GM04504 (cell line): ENCODE measurements at regions not wholly inside any gene's neighbourhood (a gene's known extent, or its start where the extent isn't known, plus 50 kb on each side); places are given as distances from the start of the nearest gene placed in this dataset.
A peak's percentile ranks its signal among the peaks of the same experiment; 100 is the strongest.
"Not testable (repeated sequence)": the region's sequence is repeated elsewhere in the genome, so short reads cannot be mapped to it uniquely, and the experiment has no call there.

Source experiments
- DNase-seq: peaks from one replicate; pipeline ENCODE4 v3.0.0-alpha.2; 2012; ENCODE audit warnings: low read depth

DNA sequence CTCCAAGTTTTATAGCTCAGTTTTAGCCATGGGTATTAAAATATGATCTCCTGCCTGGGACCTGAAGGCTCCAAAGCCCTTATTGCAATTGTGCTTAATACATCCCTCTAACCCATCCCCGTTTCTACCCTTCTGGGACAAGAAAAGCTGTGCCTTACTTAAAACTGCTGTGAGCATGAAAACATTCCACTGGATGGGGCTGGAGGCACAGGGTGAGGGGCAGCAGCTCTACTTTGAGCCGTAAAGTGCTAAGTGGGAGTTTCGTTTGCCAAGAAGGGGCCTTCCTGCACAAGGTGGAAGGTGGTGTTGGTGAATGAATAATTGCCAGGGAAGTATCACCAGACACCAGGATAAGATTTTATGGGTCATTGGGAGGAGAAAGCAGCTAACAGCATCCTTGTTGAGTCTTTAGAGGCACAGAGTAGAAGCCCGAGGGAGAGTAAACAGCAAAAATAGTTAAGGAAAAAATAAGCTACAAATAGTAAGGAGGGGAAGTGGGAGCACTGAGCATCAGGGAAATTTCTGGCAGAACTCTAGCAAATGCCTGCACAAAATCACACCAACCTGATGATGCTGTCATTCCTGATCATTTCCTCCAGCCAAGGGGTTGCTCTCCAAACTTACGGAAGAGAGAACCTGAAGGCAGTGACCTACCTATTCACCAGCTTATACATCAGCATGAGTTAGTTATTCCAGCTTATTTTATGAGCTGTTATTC lies 218.4 kb downstream of the MREG start:
- no peak for DNase-seq

- DNase-seq: peak; percentile 80
These were observed 219.4 kb downstream of the MREG start for GRCh38 chr2:215793747-215794595.

DNA sequence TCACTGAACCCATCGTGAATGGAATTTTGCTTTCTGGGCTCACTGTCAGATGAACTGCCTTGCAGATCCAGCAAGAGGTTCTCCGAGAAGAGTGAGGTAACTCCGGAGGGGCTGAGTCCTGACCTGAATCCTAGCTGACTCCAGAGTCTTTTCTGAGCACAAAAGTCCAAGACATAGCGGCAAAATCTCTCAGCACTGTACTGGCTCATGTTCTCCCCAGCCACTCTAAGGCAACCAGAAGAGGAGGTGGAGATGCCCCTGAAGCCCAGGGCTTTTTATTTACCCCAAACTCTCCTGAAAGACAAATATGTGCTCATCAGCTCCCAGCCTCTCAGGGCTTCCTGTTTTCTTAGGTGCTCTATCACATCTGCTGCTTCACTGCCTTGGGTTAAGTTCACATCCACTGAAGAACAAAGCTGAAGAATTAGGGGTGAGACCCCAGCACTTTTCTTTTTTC lies 221.8 kb downstream of the MREG start:
- no peak for DNase-seq

DNA sequence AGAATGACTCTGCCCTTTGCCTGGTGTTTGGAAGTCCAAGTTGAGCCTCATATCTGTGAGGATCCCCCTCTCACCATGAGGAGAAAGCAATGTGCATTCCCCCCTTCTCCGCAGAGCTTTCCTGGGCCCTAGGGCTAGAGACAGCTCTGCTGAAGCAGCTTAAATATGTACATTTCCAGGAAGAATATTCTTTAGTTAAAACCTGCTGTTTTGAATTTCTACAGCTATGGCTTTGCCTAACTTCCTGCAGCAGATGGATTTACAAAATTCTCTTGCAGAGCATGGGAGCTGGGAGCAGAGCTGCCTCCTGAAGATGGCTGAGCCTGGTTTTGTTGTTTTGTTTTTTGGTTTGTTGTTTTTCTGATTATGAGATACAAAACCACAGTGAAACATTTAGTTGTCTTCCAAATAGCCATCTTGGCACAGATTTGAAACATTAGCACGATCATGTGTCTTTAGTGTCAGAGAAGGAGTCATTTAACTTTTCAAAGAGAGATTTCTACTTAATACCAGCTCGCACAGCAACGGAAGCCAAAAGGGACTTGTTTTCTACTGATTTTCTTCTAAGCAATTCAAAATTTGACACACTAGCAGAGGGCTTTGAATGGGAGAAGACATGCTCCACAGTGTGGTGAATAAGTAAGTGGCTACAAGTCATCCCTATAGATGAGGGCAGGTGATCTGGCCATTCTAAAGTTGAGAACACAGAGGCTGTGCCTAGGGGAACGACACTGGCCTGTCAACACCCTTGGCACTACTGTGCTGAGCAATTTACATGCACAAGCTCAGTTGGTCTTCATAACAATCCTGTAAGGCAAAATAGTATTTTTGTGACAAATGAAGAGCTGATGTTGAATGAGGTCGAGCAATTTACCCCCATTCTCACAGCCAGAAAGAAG lies 222.6 kb downstream of the MREG start:
- no peak for DNase-seq

- DNase-seq: no peak
These were observed 225.7 kb downstream of the MREG start for GRCh38 chr2:215787565-215788178.

- no peak for DNase-seq
These were observed 226.3 kb downstream of the MREG start for GRCh38 chr2:215787025-215787424.

DNA sequence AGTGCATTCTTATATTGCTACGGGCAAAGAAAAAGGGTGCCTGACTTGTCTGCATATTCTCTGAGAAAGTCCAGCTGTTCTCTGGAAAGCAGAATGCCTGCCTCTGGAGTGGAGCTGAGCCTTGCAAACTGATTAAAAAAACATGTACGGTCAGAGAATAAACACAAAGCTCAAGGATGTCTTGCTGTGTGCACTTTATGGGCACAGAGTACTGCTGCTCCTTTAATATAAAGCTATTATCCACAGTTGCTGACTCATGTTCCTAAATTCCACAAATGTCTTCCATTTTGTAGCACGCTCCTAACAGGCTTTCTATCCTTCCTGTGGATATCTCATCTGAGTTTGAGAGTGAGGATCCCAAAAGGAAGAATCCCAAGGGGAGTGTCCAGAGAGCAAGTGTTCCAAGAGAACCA lies 229.0 kb downstream of the MREG start:
- DNase-seq: peak; percentile 76

DNA sequence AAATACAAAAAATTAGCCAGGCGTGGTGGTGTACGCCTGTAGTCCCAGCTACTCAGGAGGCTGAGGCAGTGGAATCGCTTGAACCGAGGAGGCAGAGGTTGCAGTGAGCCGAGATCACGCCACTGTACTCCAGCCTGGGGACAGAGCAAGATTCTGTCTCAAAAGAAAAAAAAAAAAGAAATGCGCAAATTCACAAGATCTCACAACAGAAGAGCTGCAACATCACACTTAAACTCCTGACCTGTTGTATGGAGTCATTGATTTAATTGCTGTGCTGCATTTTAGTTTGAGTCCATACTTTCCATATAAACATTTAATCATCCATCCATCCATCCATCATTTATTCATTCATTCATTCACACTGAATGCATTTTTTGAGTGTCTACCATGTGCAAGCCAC lies 229.7 kb downstream of the MREG start:
- not testable (repeated sequence) for DNase-seq

DNA sequence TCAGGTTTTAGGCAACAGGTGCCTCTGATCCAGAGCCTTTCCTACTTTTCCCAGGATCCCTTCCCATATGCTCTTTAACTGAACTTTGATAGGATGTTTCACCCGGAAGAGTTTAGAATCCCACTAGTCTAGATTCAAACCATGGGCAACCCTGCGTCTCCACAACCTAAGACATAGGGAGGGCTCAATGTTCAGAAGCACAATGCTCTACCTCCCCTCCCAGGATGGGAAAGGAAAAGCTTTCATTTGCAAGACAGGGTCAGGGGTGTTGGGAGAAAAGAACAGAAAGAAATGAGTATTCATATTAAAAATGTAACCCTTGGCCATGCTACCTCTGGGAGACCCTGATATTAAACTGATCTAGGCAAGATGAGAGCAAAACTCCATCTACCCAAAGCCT lies 230.4 kb downstream of the MREG start:
- DNase-seq: no peak

- DNase-seq: no peak
These were observed 231.1 kb downstream of the MREG start for GRCh38 chr2:215782295-215782694.

- no peak for DNase-seq
These were observed 232.3 kb downstream of the MREG start for GRCh38 chr2:215780907-215781685.

- no peak for DNase-seq
These were observed 233.0 kb downstream of the MREG start for GRCh38 chr2:215780313-215780712.

GRCh38 chr2:215779912-215780311 lies 233.4 kb downstream of the MREG start:
- DNase-seq: no peak

- DNase-seq: no peak
These were observed 235.8 kb downstream of the MREG start for GRCh38 chr2:215777465-215778044.

DNA sequence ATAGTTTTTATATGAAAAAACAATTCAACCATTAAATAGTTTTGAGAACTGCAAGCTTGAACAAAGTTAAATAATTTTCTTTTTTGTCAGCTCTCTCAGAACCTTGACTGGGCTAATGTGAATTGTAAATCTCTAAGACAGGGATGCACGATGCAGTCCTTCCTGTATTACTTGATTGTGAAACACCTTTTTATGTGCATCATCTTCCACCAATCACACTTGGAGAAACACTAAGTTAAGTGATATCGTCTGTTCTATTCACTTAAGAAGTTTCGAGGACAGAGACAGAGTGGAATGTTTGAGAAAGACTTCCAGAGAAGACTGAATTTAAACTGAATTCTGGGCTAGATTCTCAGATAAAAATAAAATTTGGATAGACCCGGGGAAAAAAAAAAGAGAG lies 238.2 kb downstream of the MREG start:
- DNase-seq: peak; percentile 68

- DNase-seq: peak; percentile 94
These were observed 239.6 kb downstream of the MREG start for GRCh38 chr2:215773728-215774127.

DNA sequence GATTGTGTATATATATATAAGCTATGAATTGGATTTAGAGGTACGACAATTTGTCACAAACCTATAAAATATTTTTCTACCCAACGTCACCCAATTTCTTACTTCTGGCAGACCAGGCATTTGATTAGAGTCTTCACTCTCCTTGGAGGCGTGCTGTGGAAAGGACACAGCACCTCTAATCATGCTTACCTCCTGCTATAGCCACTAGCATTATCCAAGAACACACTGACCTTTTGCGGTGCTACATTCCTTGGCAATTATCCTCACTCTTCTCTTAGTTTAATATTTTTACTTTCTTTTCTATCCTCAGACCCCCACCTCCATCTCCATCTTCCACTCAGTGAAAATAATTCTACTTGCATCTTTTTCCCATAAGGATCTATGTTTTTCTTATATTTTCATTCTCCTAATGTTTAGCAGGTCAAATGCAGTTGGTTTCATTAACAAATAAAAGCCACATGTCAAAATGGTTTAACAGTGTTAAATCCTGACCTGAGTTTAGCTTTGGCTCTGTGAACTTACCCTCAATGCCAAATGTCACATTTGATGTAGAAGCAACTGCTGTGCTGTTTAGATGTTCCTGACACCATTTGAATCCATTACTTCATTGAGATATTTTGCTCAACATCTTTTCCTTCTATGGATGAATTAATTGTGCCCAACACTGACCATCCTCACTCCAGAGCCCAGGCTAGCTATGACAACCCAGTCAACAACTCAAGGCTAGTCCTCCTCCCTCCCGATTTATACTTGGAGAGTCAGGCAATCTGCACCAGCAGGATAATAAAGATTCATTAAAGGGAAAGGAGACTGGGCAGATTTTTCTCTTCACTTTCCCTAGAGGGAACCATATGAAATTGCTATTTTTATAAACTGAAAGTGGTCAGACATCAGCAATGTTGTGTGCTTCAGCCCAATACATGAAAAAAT lies 240.5 kb downstream of the MREG start:
- no peak for DNase-seq

- no peak for DNase-seq
These were observed 241.3 kb downstream of the MREG start for GRCh38 chr2:215772003-215772402.

DNA sequence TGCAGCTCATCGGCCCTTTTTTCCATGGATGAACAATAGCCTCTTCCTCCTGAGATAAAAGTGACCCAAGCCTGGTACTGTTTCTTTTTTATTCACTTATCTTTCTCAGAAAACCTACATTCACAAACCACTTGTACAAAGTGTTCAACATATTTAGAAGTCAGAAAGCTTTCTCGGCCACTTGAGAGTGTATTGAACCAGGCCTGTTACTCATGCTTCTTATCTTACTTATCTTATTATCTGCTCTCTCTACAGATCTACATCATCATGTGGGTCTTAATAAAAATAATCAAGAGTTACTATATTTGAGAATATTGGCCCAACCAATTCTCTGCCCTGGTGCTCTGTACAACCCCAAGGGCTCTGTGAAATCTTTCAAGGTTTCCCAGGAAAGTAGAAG lies 242.1 kb downstream of the MREG start:
- DNase-seq: no peak

GRCh38 chr2:215770668-215771067 lies 242.7 kb downstream of the MREG start:
- DNase-seq: no peak
